Vagina (tissue), 2 donors: ENCODE measurements at regions not wholly inside any gene's neighbourhood (a gene's known extent, or its start where the extent isn't known, plus 50 kb on each side); places are given as distances from the start of the nearest gene placed in this dataset.
A peak's percentile ranks its signal among the peaks of the same experiment; 100 is the strongest.

Experiments used
- DNase-seq, 2 donors: peaks; one replicate each; pipeline ENCODE4 v3.0.0-alpha.2; 2017; ENCODE audit errors: extremely low spot score in 2 of 2
- H3K27ac ChIP-seq: fragments of 200-600 bp; sonication (generic); one replicate; pipeline ENCODE4 v1.5.1; 2019
- H3K27me3 ChIP-seq: fragments of 200-600 bp; sonication (generic); one replicate; pipeline ENCODE4 v1.5.1; 2019
- H3K36me3 ChIP-seq, 2 donors: fragments of 200-600 bp; sonication (generic); one replicate each; pipeline ENCODE4 v1.5.1; 2017 to 2019
- H3K4me1 ChIP-seq: fragments of 200-600 bp; sonication (generic); one replicate; pipeline ENCODE4 v1.5.1; 2019
- H3K4me3 ChIP-seq, 2 donors: fragments of 200-600 bp; sonication (generic); 1 replicate in 1 of 2; 2 replicates in 1 of 2; pipeline ENCODE4 v1.5.1; 2016 to 2019
- H3K9me3 ChIP-seq: fragments of 200-600 bp; sonication (generic); one replicate; pipeline ENCODE4 v1.5.1; 2019
- CTCF ChIP-seq, 3 experiments: fragments of 450-650 bp in 2 of 3; fragments of 200-600 bp in 1 of 3; sonication (generic) in 1 of 3; IDR thresholded peaks; one replicate each; pipeline ENCODE4 v1.5.1; 2017 to 2019; ENCODE audit warnings: antibody characterized with exemption in 3 of 3, mild to moderate bottlenecking in 2 of 3, moderate library complexity in 2 of 3
- POLR2A ChIP-seq, 2 donors: fragments of 450-650 bp; IDR thresholded peaks; one replicate each; pipeline ENCODE4 v1.6.1; 2017; ENCODE audit warnings: antibody characterized with exemption in 2 of 2, mild to moderate bottlenecking in 2 of 2, moderate library complexity in 2 of 2
- POLR2AphosphoS5 ChIP-seq, 2 donors: sonication (generic); formaldehyde crosslinking; IDR thresholded peaks; one replicate each; pipeline ENCODE4 v1.9.0; 2017; ENCODE audit warnings: antibody characterized with exemption in 2 of 2, mild to moderate bottlenecking in 2 of 2, low read depth in 1 of 2; ENCODE audit not compliant: insufficient read depth in 1 of 2
- intact Hi-C: fragments of 100-400 bp; cut with DNase I; formaldehyde crosslinking; loops from one replicate; pipeline ENCODE4 v1.15.1; 2023

- H3K27me3 ChIP-seq, result no peaks in the 10 kb centered on the region
- no peak for TF ChIP-seq POLR2A (IDR thresholded peaks at IDR 0.05)
- TF ChIP-seq POLR2AphosphoS5 (IDR thresholded peaks at IDR 0.05; ENCODE audit: insufficient read depth in 1 of 2, low read depth in 1 of 2), result no peak
- no peak for TF ChIP-seq CTCF (IDR thresholded peaks at IDR 0.05)
These were observed 510.1 kb upstream of the RAB6C start for GRCh38 chr2:129469389-129469788.

GRCh38 chr2:129469871-129470270 lies 509.6 kb upstream of the RAB6C start:
- H3K27me3 ChIP-seq, result no peaks in the 10 kb centered on the region
- no peaks in the 10 kb centered on the region for H3K36me3 ChIP-seq
- no peak overlapping the region for H3K27ac ChIP-seq
- H3K4me3 ChIP-seq, result no peak overlapping the region
- TF ChIP-seq POLR2A (IDR thresholded peaks at IDR 0.05), result no peak
- no peak for TF ChIP-seq CTCF (IDR thresholded peaks at IDR 0.05)
- TF ChIP-seq POLR2AphosphoS5 (IDR thresholded peaks at IDR 0.05; ENCODE audit: insufficient read depth in 1 of 2, low read depth in 1 of 2), result no peak
- H3K4me1 ChIP-seq, result no peaks in the 10 kb centered on the region
- H3K9me3 ChIP-seq, result no peaks in the 10 kb centered on the region
- peak in 1 of 2 donors; percentile 47 for DNase-seq
- intact Hi-C loops, result no loop called here

More at GRCh38 chr2:129469389-129469788, 510.1 kb upstream of the RAB6C start:
- DNase-seq, result no peak
- Histone ChIP-seq H3K4me1 (no peaks in the 10 kb centered on the region), H3K36me3 (no peaks in the 10 kb centered on the region), H3K4me3 (no peak overlapping the region), H3K27ac (no peak overlapping the region), H3K9me3 (no peaks in the 10 kb centered on the region)
- intact Hi-C loops, result no loop called here

GRCh38 chr2:129478902-129479517 lies 500.5 kb upstream of the RAB6C start:
- Histone ChIP-seq H3K9me3 (no peaks in the 10 kb centered on the region), H3K36me3 (no peaks in the 10 kb centered on the region), H3K4me1 (no peaks in the 10 kb centered on the region), H3K27me3 (no peaks in the 10 kb centered on the region), H3K4me3 (no peak overlapping the region), H3K27ac (no peak overlapping the region)
- TF ChIP-seq POLR2AphosphoS5 (IDR thresholded peaks at IDR 0.05; ENCODE audit: insufficient read depth in 1 of 2, low read depth in 1 of 2) (no peak), POLR2A (IDR thresholded peaks at IDR 0.05) (no peak), CTCF (IDR thresholded peaks at IDR 0.05) (no peak)
- peak in 1 of 2 donors; percentile 56 for DNase-seq
- intact Hi-C loops, result no loop called here

GRCh38 chr2:129479892-129480291 lies 499.6 kb upstream of the RAB6C start:
- Histone ChIP-seq H3K36me3 (no peaks in the 10 kb centered on the region), H3K27ac (no peak overlapping the region), H3K4me1 (no peaks in the 10 kb centered on the region), H3K27me3 (no peaks in the 10 kb centered on the region), H3K4me3 (no peak overlapping the region), H3K9me3 (no peaks in the 10 kb centered on the region)
- no peak for TF ChIP-seq POLR2A (IDR thresholded peaks at IDR 0.05)
- TF ChIP-seq CTCF (IDR thresholded peaks at IDR 0.05), result no peak
- no peak for TF ChIP-seq POLR2AphosphoS5 (IDR thresholded peaks at IDR 0.05; ENCODE audit: insufficient read depth in 1 of 2, low read depth in 1 of 2)
- intact Hi-C loops, result no loop called here
- no peak for DNase-seq

GRCh38 chr2:129480790-129481189 lies 498.7 kb upstream of the RAB6C start:
- H3K36me3 ChIP-seq, result no peaks in the 10 kb centered on the region
- DNase-seq, result peak in 1 of 2 donors; percentile 70
- no peak overlapping the region for H3K4me3 ChIP-seq
- TF ChIP-seq POLR2AphosphoS5 (IDR thresholded peaks at IDR 0.05; ENCODE audit: insufficient read depth in 1 of 2, low read depth in 1 of 2), result no peak
- no peak for TF ChIP-seq CTCF (IDR thresholded peaks at IDR 0.05)
- TF ChIP-seq POLR2A (IDR thresholded peaks at IDR 0.05), result no peak
- intact Hi-C loops, result no loop called here
- no peaks in the 10 kb centered on the region for H3K4me1 ChIP-seq
- H3K9me3 ChIP-seq, result no peaks in the 10 kb centered on the region
- no peaks in the 10 kb centered on the region for H3K27me3 ChIP-seq
- no peak overlapping the region for H3K27ac ChIP-seq
